SU-DHL-6 (cell line): ENCODE measurements at regions not wholly inside any gene's neighbourhood (a gene's known extent, or its start where the extent isn't known, plus 50 kb on each side); places are given as distances from the start of the nearest gene placed in this dataset.
A peak's percentile ranks its signal among the peaks of the same experiment; 100 is the strongest.

Source experiments
- H2AFZ ChIP-seq: fragments of 200-600 bp; sonication (generic); 2 replicates; pipeline ENCODE4 v1.6.1; 2014; ENCODE audit warnings: low read depth, mild to moderate bottlenecking, moderate library complexity, mixed read lengths, antibody characterized with exemption, low read length; ENCODE audit not compliant: severe bottlenecking
- H3F3A ChIP-seq: fragments of 200-600 bp; shearing (Covaris generic); 2 replicates; pipeline ENCODE4 v1.6.0; 2016; ENCODE audit warnings: antibody characterized with exemption, mild to moderate bottlenecking; ENCODE audit not compliant: insufficient read depth
- H3K27ac ChIP-seq: fragments of 200-600 bp; sonication (generic); 2 replicates; pipeline ENCODE4 v1.5.1; 2016; ENCODE audit warnings: low read depth, mild to moderate bottlenecking, low read length, moderate library complexity, mixed read lengths
- H3K27me3 ChIP-seq: fragments of 200-600 bp; sonication (generic), shearing (Covaris generic); 2 replicates; pipeline ENCODE4 v1.6.0; 2014; ENCODE audit warnings: mild to moderate bottlenecking, low read length
- H3K36me3 ChIP-seq: fragments of 200-600 bp; sonication (generic); 2 replicates; pipeline ENCODE4 v1.6.1; 2014; ENCODE audit warnings: mild to moderate bottlenecking, low read length, mixed read lengths
- H3K4me2 ChIP-seq: fragments of 300-600, 200-600 bp; shearing (Covaris generic), sonication (generic); 2 replicates; pipeline ENCODE4 v1.6.0; 2014; ENCODE audit warnings: low read length, low read depth, mild to moderate bottlenecking; ENCODE audit not compliant: poor library complexity, severe bottlenecking
- H3K4me3 ChIP-seq: fragments of 200-600 bp; sonication (generic); 2 replicates; pipeline ENCODE4 v1.5.1; 2014; ENCODE audit warnings: antibody characterized with exemption, low read length, mild to moderate bottlenecking, mixed read lengths; ENCODE audit not compliant: insufficient read depth, poor library complexity, severe bottlenecking
- H3K79me2 ChIP-seq: fragments of 200-600 bp; sonication (generic); 2 replicates; pipeline ENCODE4 v1.6.1; 2014; ENCODE audit warnings: mild to moderate bottlenecking, low read length, moderate library complexity; ENCODE audit not compliant: insufficient read depth
- H3K9ac ChIP-seq: fragments of 200-600 bp; sonication (generic); 2 replicates; pipeline ENCODE4 v1.7.0; 2014; ENCODE audit warnings: mild to moderate bottlenecking, low read length
- H3K9me2 ChIP-seq: fragments of 200-600 bp; sonication (generic); replicated peaks from 2 replicates; pipeline ENCODE4 v1.6.1; 2014; ENCODE audit warnings: low read length; ENCODE audit not compliant: insufficient read depth
- H3K9me3 ChIP-seq: fragments of 200-600 bp; sonication (generic); 2 replicates; pipeline ENCODE4 v1.6.1; 2014; ENCODE audit warnings: low read length, mixed read lengths; ENCODE audit not compliant: insufficient read depth
- H4K20me1 ChIP-seq: fragments of 200-600 bp; sonication (generic); 2 replicates; pipeline ENCODE4 v1.6.1; 2014; ENCODE audit warnings: low read depth, mild to moderate bottlenecking, antibody characterized with exemption, low read length, moderate library complexity, mixed read lengths
- CTCF ChIP-seq: fragments of 200-600 bp; sonication (generic); IDR thresholded peaks from one replicate; pipeline ENCODE4 v1.5.1; 2017; ENCODE audit warnings: antibody characterized with exemption, mild to moderate bottlenecking, low read length, moderate library complexity; ENCODE audit not compliant: insufficient read depth, poor library complexity, severe bottlenecking
- EZH2phosphoT487 ChIP-seq: fragments of 200-600 bp; sonication (generic), shearing (Covaris generic); conservative IDR thresholded peaks from 2 replicates; pipeline ENCODE4 v1.6.1; 2018; ENCODE audit warnings: mild to moderate bottlenecking, antibody characterized with exemption, low read length, moderate library complexity, mixed read lengths

GRCh38 chr9:126203313-126203712, 123.3 kb upstream of the MVB12B start:
- Histone ChIP-seq H3K79me2 (no peaks in the 10 kb centered on the region), H3K27me3 (no peaks in the 10 kb centered on the region), H4K20me1 (no peaks in the 10 kb centered on the region), H3F3A (no peaks in the 10 kb centered on the region), H3K9ac (no peak overlapping the region), H3K27ac (no peak overlapping the region), H3K4me2 (no peak overlapping the region), H3K9me2 (no peaks in the 10 kb centered on the region), H3K4me3 (no peak overlapping the region), H3K9me3 (no peaks in the 10 kb centered on the region), H3K36me3 (no peaks in the 10 kb centered on the region), H2AFZ (no peak overlapping the region)
- TF ChIP-seq CTCF (peak; percentile 20), EZH2phosphoT487 (no peak)

- Histone ChIP-seq H3F3A (no peaks in the 10 kb centered on the region), H2AFZ (no peak overlapping the region), H3K79me2 (no peaks in the 10 kb centered on the region), H3K9ac (no peak overlapping the region), H4K20me1 (no peaks in the 10 kb centered on the region), H3K27me3 (no peaks in the 10 kb centered on the region), H3K27ac (no peak overlapping the region), H3K4me2 (no peak overlapping the region), H3K36me3 (no peaks in the 10 kb centered on the region), H3K9me2 (no peaks in the 10 kb centered on the region), H3K4me3 (no peak overlapping the region), H3K9me3 (no peaks in the 10 kb centered on the region)
- TF ChIP-seq CTCF (no peak), EZH2phosphoT487 (no peak)
These were observed 122.4 kb upstream of the MVB12B start for GRCh38 chr9:126204197-126204596.

- Histone ChIP-seq H3K4me2 (no peak overlapping the region), H3K79me2 (no peaks in the 10 kb centered on the region), H3K4me3 (no peak overlapping the region), H2AFZ (no peak overlapping the region), H3K9me2 (no peaks in the 10 kb centered on the region), H4K20me1 (no peaks in the 10 kb centered on the region), H3K9ac (no peak overlapping the region), H3K27me3 (no peaks in the 10 kb centered on the region), H3F3A (no peaks in the 10 kb centered on the region), H3K9me3 (no peaks in the 10 kb centered on the region), H3K36me3 (no peaks in the 10 kb centered on the region), H3K27ac (no peak overlapping the region)
- no peak for TF ChIP-seq EZH2phosphoT487
- no peak for TF ChIP-seq CTCF
These were observed 121.9 kb upstream of the MVB12B start for GRCh38 chr9:126204708-126205225.
